HG03457 (cell line): ENCODE measurements at regions not wholly inside any gene's neighbourhood (a gene's known extent, or its start where the extent isn't known, plus 50 kb on each side); places are given as distances from the start of the nearest gene placed in this dataset.
"Not testable (repeated sequence)": the region's sequence is repeated elsewhere in the genome, so short reads cannot be mapped to it uniquely, and the experiment has no call there.

Source experiments
- ATAC-seq: cut with Tn5 transposase; IDR thresholded peaks from one replicate; pipeline ENCODE4 v1.9.1; 2021; ENCODE audit warnings: moderate number of reproducible peaks; ENCODE audit not compliant: unreplicated experiment

- ATAC-seq, result no peak
Measured at GRCh38 chr15:46892621-46893160, 824.6 kb upstream of the SEMA6D start.

GRCh38 chr15:46894644-46895043 lies 822.7 kb upstream of the SEMA6D start:
- ATAC-seq, result no peak

- ATAC-seq, result no peak
Measured at GRCh38 chr15:46897266-46897665, 820.0 kb upstream of the SEMA6D start.

GRCh38 chr15:46901001-46901400 lies 816.3 kb upstream of the SEMA6D start:
- ATAC-seq, result no peak

- ATAC-seq, result no peak
Measured at GRCh38 chr15:46917721-46918252, 799.5 kb upstream of the SEMA6D start.

GRCh38 chr15:46918462-46919140 lies 798.7 kb upstream of the SEMA6D start:
- no peak for ATAC-seq

GRCh38 chr15:46921891-46922290 lies 795.4 kb upstream of the SEMA6D start:
- ATAC-seq, result no peak

GRCh38 chr15:46930426-46930825 lies 786.9 kb upstream of the SEMA6D start:
- no peak for ATAC-seq

GRCh38 chr15:46933332-46933731 lies 784.0 kb upstream of the SEMA6D start:
- no peak for ATAC-seq

GRCh38 chr15:46934851-46935250 lies 782.5 kb upstream of the SEMA6D start:
- no peak for ATAC-seq

GRCh38 chr15:46938169-46938568 lies 779.1 kb upstream of the SEMA6D start:
- no peak for ATAC-seq

GRCh38 chr15:46941241-46941640 lies 776.1 kb upstream of the SEMA6D start:
- no peak for ATAC-seq

GRCh38 chr15:46946953-46947352 lies 770.4 kb upstream of the SEMA6D start:
- ATAC-seq, result no peak

- ATAC-seq, result no peak
Measured at GRCh38 chr15:46955576-46955975, 761.7 kb upstream of the SEMA6D start.

GRCh38 chr15:46956456-46956855 lies 760.8 kb upstream of the SEMA6D start:
- no peak for ATAC-seq

GRCh38 chr15:46956881-46957280 lies 760.4 kb upstream of the SEMA6D start:
- no peak for ATAC-seq

GRCh38 chr15:46960581-46960980 lies 756.7 kb upstream of the SEMA6D start:
- no peak for ATAC-seq

GRCh38 chr15:46961795-46962194 lies 755.5 kb upstream of the SEMA6D start:
- no peak for ATAC-seq

GRCh38 chr15:46988055-46988454 lies 729.2 kb upstream of the SEMA6D start:
- not testable (repeated sequence) for ATAC-seq

GRCh38 chr15:46996359-46996758 lies 720.9 kb upstream of the SEMA6D start:
- ATAC-seq, result no peak

GRCh38 chr15:46997501-46997900 lies 719.8 kb upstream of the SEMA6D start:
- no peak for ATAC-seq

- ATAC-seq, result no peak
Measured at GRCh38 chr15:47003568-47003967, 713.7 kb upstream of the SEMA6D start.

- no peak for ATAC-seq
Measured at GRCh38 chr15:47013446-47013845, 703.9 kb upstream of the SEMA6D start.
